ENCODE measurements at regions not wholly inside any gene's neighbourhood (a gene's known extent, or its start where the extent isn't known, plus 50 kb on each side); places are given as distances from the start of the nearest gene placed in this dataset.

- TF ChIP-seq POLR2AphosphoS5 (IDR thresholded peaks at IDR 0.05; ENCODE audit: low read depth) (no peak), CTCF (IDR thresholded peaks at IDR 0.05; ENCODE audit: insufficient read depth, low read length) (no peak), SPI1 (IDR thresholded peaks at IDR 0.05; ENCODE audit: borderline replicate concordance, low read depth) (no peak)
Measured at GRCh38 chr17:68748381-68748780, 147.2 kb upstream of the FAM20A start.

Data from HL-60 (cell line).